ENCODE measurements at regions not wholly inside any gene's neighbourhood (a gene's known extent, or its start where the extent isn't known, plus 50 kb on each side); places are given as distances from the start of the nearest gene placed in this dataset.

- H3K36me3 ChIP-seq: no peaks in the 10 kb centered on the region
- WGBS, 2 donors (ENCODE audit: low coverage in 1 of 2): 67 to 91% methylated on average over 3 to 5 of the region's 6 CpGs
- H3K4me3 ChIP-seq: no peak overlapping the region
- H3K4me1 ChIP-seq: peaks cover 0 to 9% (median 0%) of the 10 kb centered on the region in 3 donors
- no peaks in the 10 kb centered on the region for H3K27me3 ChIP-seq
- H3K9me3 ChIP-seq: no peaks in the 10 kb centered on the region
- no peak for TF ChIP-seq POLR2A (IDR thresholded peaks at IDR 0.05)
- no peak for TF ChIP-seq CTCF (IDR thresholded peaks at IDR 0.05)
- TF ChIP-seq POLR2AphosphoS5 (IDR thresholded peaks at IDR 0.05): no peak
- TF ChIP-seq EP300 (IDR thresholded peaks at IDR 0.05): no peak
- no peak overlapping the region for H3K27ac ChIP-seq
- ATAC-seq: no peak
Observed at GRCh38 chr13:24630121-24630520, 50.1 kb upstream of the ATP12A start.

All from gastroesophageal sphincter (tissue), 4 donors.